ENCODE measurements at regions not wholly inside any gene's neighbourhood (a gene's known extent, or its start where the extent isn't known, plus 50 kb on each side); places are given as distances from the start of the nearest gene placed in this dataset.

DNA sequence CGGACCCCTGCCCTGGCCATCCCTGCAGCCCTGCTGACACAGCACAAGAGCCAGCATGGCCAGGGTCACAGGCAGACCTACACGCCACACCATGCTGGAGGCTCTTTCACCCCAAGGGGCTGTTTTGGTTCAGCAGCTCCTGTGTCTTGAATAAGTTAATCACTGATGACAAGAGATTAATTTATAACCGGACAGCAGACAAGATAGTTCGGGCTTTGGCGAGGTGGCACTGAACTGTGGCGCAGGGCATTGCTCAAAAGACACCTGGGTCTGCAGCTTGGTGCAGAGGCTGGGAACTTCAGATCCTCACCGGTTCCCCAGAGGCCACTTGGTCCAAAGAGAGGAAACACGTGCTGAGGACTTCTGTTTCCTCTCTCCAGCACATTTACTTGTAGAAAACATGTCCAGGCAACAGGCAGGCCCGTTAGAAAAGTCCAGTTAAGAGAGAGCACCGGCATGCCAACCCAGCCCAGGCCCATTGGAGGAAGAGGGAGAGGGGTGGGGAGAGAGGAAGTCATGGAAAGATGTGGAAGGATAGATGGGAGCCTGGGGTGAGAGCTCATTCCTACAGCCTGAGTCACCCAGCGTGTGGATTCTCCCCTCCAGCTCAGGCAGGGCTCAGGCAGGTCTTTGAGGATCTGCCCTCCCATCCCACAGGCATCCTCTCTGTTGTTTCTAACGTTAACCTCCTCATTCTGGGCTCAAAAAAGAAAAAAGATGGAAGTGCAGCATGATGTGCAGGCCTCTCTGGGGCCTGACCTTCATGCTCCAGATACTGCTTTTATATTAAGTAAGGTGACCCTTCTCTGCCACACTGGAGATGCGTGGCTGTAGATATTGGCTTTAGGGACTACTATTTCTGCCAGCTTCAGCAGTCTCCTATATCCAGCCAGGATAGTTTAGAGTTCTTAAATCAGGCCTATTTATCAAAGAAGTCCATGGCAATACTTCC is 80.0 kb upstream of the HNF1B start:
- H3K4me3 ChIP-seq (ENCODE audit: control insufficient read depth in 2 of 3, extremely low read depth in 1 of 3, insufficient read depth in 2 of 3, low read depth in 1 of 3, low read length in 3 of 3) = no peak overlapping the region
- no peaks in the 10 kb centered on the region for H3K9me3 ChIP-seq (ENCODE audit: control insufficient read depth, low read depth, low read length)
- H3K4me2 ChIP-seq (ENCODE audit: control insufficient read depth, extremely low read depth, insufficient read depth, low read depth, low read length) = peak overlapping the region; percentile 46
- H3K27ac ChIP-seq (ENCODE audit: control insufficient read depth, insufficient read depth, low read length) = peak overlapping the region; percentile 57
- no peaks in the 10 kb centered on the region for H4K20me1 ChIP-seq (ENCODE audit: control insufficient read depth, extremely low read depth, insufficient read depth, low read length)
- TF ChIP-seq CTCF (optimal IDR thresholded peaks at IDR 0.05 in 1 of 3, IDR thresholded peaks at IDR 0.05 in 1 of 3, conservative IDR thresholded peaks at IDR 0.05 in 1 of 3; ENCODE audit: extremely low read depth in 1 of 3, insufficient read depth in 2 of 3, low read length in 3 of 3) (no peak), EZH2 (IDR thresholded peaks at IDR 0.05; ENCODE audit: low read length) (no peak)
- dilution Hi-C loops (cut with MboI; ENCODE audit: extremely low pct_ligation_motif_present, low sequenced_read_pairs) = no loop called here
- peaks cover 41% of the 10 kb centered on the region for H3K4me1 ChIP-seq (ENCODE audit: control insufficient read depth, extremely low read depth, insufficient read depth, low read length)
- H2AFZ ChIP-seq (ENCODE audit: control insufficient read depth, low read length) = peak overlapping the region; percentile 45
- H3K9me1 ChIP-seq (ENCODE audit: control insufficient read depth, extremely low read depth, insufficient read depth, low read length) = no peaks in the 10 kb centered on the region
- no peaks in the 10 kb centered on the region for H3K36me3 ChIP-seq (ENCODE audit: control insufficient read depth in 2 of 2, extremely low read depth in 1 of 2, insufficient read depth in 2 of 2, low read length in 2 of 2)
- DNase-seq (ENCODE audit: low read depth, low spot score) (peak; percentile 89), FAIRE-seq (no peak)
- no peaks in the 10 kb centered on the region for H3K27me3 ChIP-seq (ENCODE audit: control insufficient read depth, extremely low read depth, insufficient read depth, low read length)
- no peaks in the 10 kb centered on the region for H3K79me2 ChIP-seq (ENCODE audit: control insufficient read depth, insufficient read depth, low read length)
- H3K9ac ChIP-seq (ENCODE audit: control insufficient read depth, extremely low read depth, insufficient read depth, low read length) = no peak overlapping the region

DNA sequence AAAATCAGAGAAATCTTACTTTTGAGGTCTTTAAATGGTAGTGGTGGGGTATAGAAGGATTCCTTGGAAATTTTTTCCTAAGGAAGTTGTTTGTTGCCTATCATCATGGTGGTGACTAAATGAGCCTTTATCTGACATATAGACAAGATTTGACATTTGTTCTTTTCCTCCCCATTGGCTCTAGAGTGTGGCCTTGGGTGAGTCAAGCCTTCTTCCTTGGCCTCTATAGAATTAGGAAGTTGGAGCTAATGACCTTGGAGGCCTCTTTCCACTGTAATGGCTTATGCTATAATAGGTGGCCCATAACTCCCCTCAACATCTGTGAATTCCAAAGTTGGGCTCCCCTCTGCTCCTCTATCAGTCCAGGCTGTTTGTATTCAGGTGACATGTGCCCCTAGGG is 79.1 kb upstream of the HNF1B start:
- H3K9ac ChIP-seq (ENCODE audit: control insufficient read depth, extremely low read depth, insufficient read depth, low read length) = no peak overlapping the region
- no peak overlapping the region for H2AFZ ChIP-seq (ENCODE audit: control insufficient read depth, low read length)
- dilution Hi-C loops (cut with MboI; ENCODE audit: extremely low pct_ligation_motif_present, low sequenced_read_pairs) = no loop called here
- FAIRE-seq (no peak), DNase-seq (ENCODE audit: low read depth, low spot score) (no peak)
- H3K4me1 ChIP-seq (ENCODE audit: control insufficient read depth, extremely low read depth, insufficient read depth, low read length) = peaks cover 46% of the 10 kb centered on the region
- no peaks in the 10 kb centered on the region for H3K79me2 ChIP-seq (ENCODE audit: control insufficient read depth, insufficient read depth, low read length)
- no peak overlapping the region for H3K4me3 ChIP-seq (ENCODE audit: control insufficient read depth in 2 of 3, extremely low read depth in 1 of 3, insufficient read depth in 2 of 3, low read depth in 1 of 3, low read length in 3 of 3)
- H3K4me2 ChIP-seq (ENCODE audit: control insufficient read depth, extremely low read depth, insufficient read depth, low read depth, low read length) = no peak overlapping the region
- no peaks in the 10 kb centered on the region for H3K27me3 ChIP-seq (ENCODE audit: control insufficient read depth, extremely low read depth, insufficient read depth, low read length)
- H3K9me1 ChIP-seq (ENCODE audit: control insufficient read depth, extremely low read depth, insufficient read depth, low read length) = no peaks in the 10 kb centered on the region
- no peaks in the 10 kb centered on the region for H3K9me3 ChIP-seq (ENCODE audit: control insufficient read depth, low read depth, low read length)
- H4K20me1 ChIP-seq (ENCODE audit: control insufficient read depth, extremely low read depth, insufficient read depth, low read length) = no peaks in the 10 kb centered on the region
- TF ChIP-seq EZH2 (IDR thresholded peaks at IDR 0.05; ENCODE audit: low read length) (no peak), CTCF (optimal IDR thresholded peaks at IDR 0.05 in 1 of 3, IDR thresholded peaks at IDR 0.05 in 1 of 3, conservative IDR thresholded peaks at IDR 0.05 in 1 of 3; ENCODE audit: extremely low read depth in 1 of 3, insufficient read depth in 2 of 3, low read length in 3 of 3) (no peak)
- H3K36me3 ChIP-seq (ENCODE audit: control insufficient read depth in 2 of 2, extremely low read depth in 1 of 2, insufficient read depth in 2 of 2, low read length in 2 of 2) = no peaks in the 10 kb centered on the region
- peak overlapping the region; percentile 57 for H3K27ac ChIP-seq (ENCODE audit: control insufficient read depth, insufficient read depth, low read length)

All from keratinocyte (primary cell).